Stimulated activated naive CD8-positive, alpha-beta T cell treated with anti-CD3 and anti-CD28 coated beads, Interleukin-15, amount 100 ng/mL, for 72 hours (primary cell): ENCODE measurements at regions not wholly inside any gene's neighbourhood (a gene's known extent, or its start where the extent isn't known, plus 50 kb on each side); places are given as distances from the start of the nearest gene placed in this dataset.

Source experiments
- ATAC-seq: fragments of 150-1000 bp; cut with Tn5 transposase; 2 replicates; pipeline ENCODE4 v1.10.0; 2021; ENCODE audit warnings: mild to moderate bottlenecking, moderate library complexity
- DNase-seq, 2 donors: peaks; one replicate each; pipeline ENCODE4 v3.0.0; 2021 to 2022
- H3K27ac Mint-ChIP-seq, 2 donors: one replicate each; pipeline ENCODE4 v1.8.0; 2022; ENCODE audit warnings: mild to moderate bottlenecking in 2 of 2, mixed read lengths in 2 of 2, moderate library complexity in 2 of 2
- H3K27me3 Mint-ChIP-seq: one replicate; pipeline ENCODE4 v1.8.0; 2022; ENCODE audit warnings: mixed read lengths
- H3K4me1 Mint-ChIP-seq: one replicate; pipeline ENCODE4 v1.8.0; 2022; ENCODE audit warnings: mild to moderate bottlenecking, mixed read lengths
- H3K4me3 Mint-ChIP-seq, 2 donors: one replicate each; pipeline ENCODE4 v1.8.0; 2022; ENCODE audit warnings: mild to moderate bottlenecking in 2 of 2, mixed read lengths in 2 of 2, moderate library complexity in 1 of 2
- H3K9me3 Mint-ChIP-seq, 2 donors: one replicate each; pipeline ENCODE4 v1.8.0; 2022; ENCODE audit warnings: mixed read lengths in 2 of 2

GRCh38 chr3:170643831-170644230 is 58.0 kb upstream of the SLC7A14 start:
- H3K27me3 Mint-ChIP-seq, result no peaks in the 10 kb centered on the region
- DNase-seq, result no peak
- no peak overlapping the region for H3K4me3 Mint-ChIP-seq

GRCh38 chr3:170642882-170643601 is 57.2 kb upstream of the SLC7A14 start:
- H3K27me3 Mint-ChIP-seq, result no peaks in the 10 kb centered on the region
- no peak for ATAC-seq
- H3K9me3 Mint-ChIP-seq, result peaks cover 0 to 13% of the 10 kb centered on the region in 2 donors
- DNase-seq, result no peak
- H3K4me1 Mint-ChIP-seq, result no peaks in the 10 kb centered on the region
- no peak overlapping the region for H3K27ac Mint-ChIP-seq
- H3K4me3 Mint-ChIP-seq, result no peak overlapping the region

More at GRCh38 chr3:170643831-170644230, 58.0 kb upstream of the SLC7A14 start:
- Mint-ChIP-seq H3K4me1 (no peaks in the 10 kb centered on the region), H3K9me3 (peaks cover 0 to 13% of the 10 kb centered on the region in 2 donors), H3K27ac (no peak overlapping the region)
- no peak for ATAC-seq

- H3K27ac Mint-ChIP-seq, result no peak overlapping the region
- ATAC-seq (no peak), DNase-seq (no peak)
- peaks cover 0 to 13% of the 10 kb centered on the region in 2 donors for H3K9me3 Mint-ChIP-seq
- no peaks in the 10 kb centered on the region for H3K4me1 Mint-ChIP-seq
- H3K27me3 Mint-ChIP-seq, result peaks cover 4% of the 10 kb centered on the region
- no peak overlapping the region for H3K4me3 Mint-ChIP-seq
Measured at GRCh38 chr3:170641510-170642236, 55.8 kb upstream of the SLC7A14 start.

- H3K27ac Mint-ChIP-seq, result no peak overlapping the region
- DNase-seq, result no peak
- H3K27me3 Mint-ChIP-seq, result peaks cover 13% of the 10 kb centered on the region
- ATAC-seq, result no peak
- peaks cover 0 to 13% of the 10 kb centered on the region in 2 donors for H3K9me3 Mint-ChIP-seq
- H3K4me3 Mint-ChIP-seq, result no peak overlapping the region
- H3K4me1 Mint-ChIP-seq, result no peaks in the 10 kb centered on the region
Measured at GRCh38 chr3:170640737-170641171, 54.9 kb upstream of the SLC7A14 start.

GRCh38 chr3:170638988-170639387 is 53.1 kb upstream of the SLC7A14 start:
- no peak for ATAC-seq

GRCh38 chr3:170637306-170637705 is 51.4 kb upstream of the SLC7A14 start:
- no peak overlapping the region for H3K4me3 Mint-ChIP-seq
- H3K4me1 Mint-ChIP-seq, result no peaks in the 10 kb centered on the region
- DNase-seq (no peak), ATAC-seq (no peak)
- no peaks in the 10 kb centered on the region for H3K9me3 Mint-ChIP-seq
- H3K27ac Mint-ChIP-seq, result no peak overlapping the region
- peaks cover 23% of the 10 kb centered on the region for H3K27me3 Mint-ChIP-seq

More at GRCh38 chr3:170638988-170639387, 53.1 kb upstream of the SLC7A14 start:
- Mint-ChIP-seq H3K9me3 (peaks cover 0 to 6% of the 10 kb centered on the region in 2 donors), H3K4me1 (no peaks in the 10 kb centered on the region), H3K27me3 (peaks cover 23% of the 10 kb centered on the region), H3K4me3 (no peak overlapping the region), H3K27ac (no peak overlapping the region)
- no peak for DNase-seq

- no peak for DNase-seq
- no peak overlapping the region for H3K27ac Mint-ChIP-seq
- H3K4me1 Mint-ChIP-seq, result no peaks in the 10 kb centered on the region
- no peak for ATAC-seq
- H3K9me3 Mint-ChIP-seq, result no peaks in the 10 kb centered on the region
- peaks cover 23% of the 10 kb centered on the region for H3K27me3 Mint-ChIP-seq
- no peak overlapping the region for H3K4me3 Mint-ChIP-seq
Measured at GRCh38 chr3:170636400-170636973, 50.6 kb upstream of the SLC7A14 start.
